ENCODE measurements at regions not wholly inside any gene's neighbourhood (a gene's known extent, or its start where the extent isn't known, plus 50 kb on each side); places are given as distances from the start of the nearest gene placed in this dataset.
A peak's percentile ranks its signal among the peaks of the same experiment; 100 is the strongest.

DNA sequence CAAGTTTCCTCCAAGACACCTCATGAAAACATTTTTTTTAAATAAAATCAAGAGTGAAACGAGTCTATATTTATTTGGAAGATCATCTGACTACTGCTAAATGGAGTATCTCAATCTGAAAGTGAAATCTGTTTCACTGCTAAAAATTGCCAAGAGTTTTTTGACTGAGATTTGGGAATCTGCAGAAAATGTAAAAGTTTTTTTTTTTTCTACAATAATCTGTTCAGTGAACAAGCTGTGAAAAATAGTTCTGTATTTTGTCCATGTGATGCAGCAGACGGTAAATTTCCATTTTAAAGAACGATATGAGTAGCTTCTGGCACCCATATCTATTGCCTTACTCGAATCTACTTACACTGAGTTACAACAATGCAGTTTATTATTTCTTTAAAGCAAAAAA, 519.7 kb downstream of the PLCL1 start:
- DNase-seq: no peak

DNA sequence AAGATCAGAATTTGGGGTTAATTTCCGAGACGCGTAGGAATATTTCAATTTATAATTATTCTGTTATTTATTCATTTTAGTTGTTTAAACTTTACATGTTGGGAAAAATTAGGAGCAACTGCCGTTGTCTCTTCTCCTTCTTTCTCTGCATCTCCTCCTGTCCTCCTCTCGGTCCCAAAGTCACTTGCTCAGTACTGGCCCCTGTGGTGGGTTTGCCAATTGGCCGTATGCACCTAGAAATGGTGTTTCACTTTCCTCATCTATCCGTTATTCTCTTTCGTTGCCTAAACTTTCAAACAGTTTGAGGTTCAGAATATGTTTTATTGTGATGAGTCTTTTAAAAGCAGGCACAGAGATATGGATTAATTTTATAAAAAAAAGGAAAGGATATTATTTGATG, 517.9 kb downstream of the PLCL1 start:
- no peak for DNase-seq

DNA sequence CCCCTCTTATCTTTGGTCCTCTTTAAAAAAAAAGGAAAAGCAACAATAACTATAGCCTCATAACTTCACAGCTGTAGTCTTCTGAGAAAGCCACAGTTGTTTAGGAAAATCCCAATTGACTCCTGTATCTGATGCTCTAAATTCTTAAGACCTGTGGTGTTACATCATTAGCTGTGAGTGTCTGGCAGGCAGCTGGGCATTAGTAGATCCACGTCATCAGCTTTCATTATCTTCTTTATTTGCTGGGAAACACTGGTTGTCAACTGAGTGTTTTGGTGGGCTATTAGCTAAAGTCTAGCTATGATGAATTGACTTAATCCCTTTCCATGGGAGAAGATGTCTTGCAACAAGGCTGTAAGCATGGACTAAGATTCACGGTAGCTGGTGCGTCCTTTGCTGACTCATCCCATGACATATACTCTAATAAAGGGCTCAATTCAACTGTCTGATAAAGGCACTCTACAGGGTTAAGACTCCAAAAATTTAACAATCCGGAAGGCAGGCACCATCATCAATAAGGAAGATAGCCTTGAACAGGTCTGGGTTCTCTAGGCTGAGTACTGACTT, 517.2 kb downstream of the PLCL1 start:
- no peak for DNase-seq

DNA sequence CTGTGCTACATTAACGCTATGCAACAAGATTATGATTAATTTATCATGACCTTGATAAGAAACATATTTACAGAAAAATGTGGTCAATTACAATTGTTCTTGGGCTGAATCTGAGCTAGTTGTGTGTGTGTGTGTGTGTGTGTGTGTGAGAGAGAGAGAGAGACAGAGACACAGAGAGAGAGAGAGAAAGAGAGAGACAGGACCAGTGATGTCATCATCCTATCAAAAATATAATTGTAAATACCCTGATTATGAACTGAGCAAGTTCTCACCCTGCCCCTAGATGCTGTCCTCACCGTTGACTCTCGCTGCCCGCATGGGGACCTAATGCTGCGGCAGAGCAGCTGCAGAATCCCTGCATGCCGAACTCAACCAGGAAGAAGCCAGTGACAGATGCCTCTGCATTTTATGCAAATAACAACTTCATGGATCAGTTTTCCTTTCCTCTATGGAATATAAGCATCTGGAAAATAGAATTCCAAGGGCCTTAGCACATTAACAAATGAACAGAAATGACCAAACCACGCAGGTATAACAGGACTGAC, 512.5 kb downstream of the PLCL1 start:
- DNase-seq: no peak

DNA sequence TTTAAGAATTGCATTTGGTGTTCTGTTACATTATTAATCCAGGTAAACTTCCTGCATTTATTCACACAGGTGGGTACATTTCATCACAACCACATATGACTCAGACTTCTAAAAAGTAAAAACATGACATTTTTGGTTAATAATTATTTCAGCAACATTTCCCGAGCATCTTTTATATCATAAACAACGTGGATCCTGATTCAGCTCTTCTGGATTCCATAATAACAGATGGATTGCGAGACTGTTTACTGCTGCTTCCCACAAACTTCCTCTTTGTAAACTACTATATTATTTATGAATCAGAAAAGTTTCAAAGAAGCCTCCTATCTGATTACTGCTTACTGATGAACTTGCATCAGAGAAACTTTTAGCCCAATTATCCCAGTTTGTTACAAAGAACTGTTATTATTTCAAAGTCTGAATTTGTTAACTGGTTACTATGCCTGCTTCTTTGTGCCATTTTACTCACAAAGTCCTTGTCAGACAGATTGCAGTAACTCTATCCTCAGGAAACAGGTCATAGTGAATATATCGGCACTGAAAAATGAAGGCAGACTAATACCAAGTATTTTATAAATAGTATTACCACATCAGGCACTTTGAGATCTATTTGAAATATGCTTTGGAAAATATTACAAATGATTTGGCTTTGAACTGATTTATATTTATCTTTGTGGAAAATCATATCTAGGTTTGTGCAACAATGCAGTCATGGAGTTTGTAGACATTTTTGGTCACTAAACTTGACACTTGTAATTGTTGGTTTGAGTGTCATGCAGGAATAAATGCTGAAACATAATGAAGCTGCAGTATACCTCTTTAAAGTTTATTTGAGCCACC, 511.6 kb downstream of the PLCL1 start:
- no peak for DNase-seq

DNA sequence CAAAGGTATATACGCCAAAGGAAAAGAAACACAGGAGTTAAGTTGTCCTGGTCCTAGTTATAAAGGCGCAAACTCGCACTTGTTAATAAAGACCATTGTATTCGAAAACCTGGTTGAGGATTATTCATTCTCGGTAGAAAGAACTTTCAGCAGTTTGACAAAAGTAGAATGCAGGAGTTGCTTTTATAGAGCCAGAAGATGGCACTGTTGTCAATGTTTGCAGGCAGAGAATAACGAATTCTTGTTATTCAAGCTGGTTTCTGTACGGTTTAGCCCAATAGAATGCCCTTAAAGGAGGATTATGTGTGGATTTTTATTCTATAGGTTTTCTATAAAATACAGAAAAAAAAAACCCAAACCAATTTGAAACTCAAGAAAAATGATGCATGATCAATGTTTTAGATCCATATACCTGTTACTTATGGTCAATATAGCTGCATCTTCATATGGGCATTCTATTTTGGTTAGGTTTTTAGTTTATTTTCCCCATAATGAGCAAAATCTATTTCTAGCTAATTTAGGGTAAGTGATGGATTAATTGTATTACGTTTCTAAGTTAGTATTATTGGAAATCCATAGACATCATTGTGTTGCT, 510.3 kb downstream of the PLCL1 start:
- DNase-seq: no peak

DNA sequence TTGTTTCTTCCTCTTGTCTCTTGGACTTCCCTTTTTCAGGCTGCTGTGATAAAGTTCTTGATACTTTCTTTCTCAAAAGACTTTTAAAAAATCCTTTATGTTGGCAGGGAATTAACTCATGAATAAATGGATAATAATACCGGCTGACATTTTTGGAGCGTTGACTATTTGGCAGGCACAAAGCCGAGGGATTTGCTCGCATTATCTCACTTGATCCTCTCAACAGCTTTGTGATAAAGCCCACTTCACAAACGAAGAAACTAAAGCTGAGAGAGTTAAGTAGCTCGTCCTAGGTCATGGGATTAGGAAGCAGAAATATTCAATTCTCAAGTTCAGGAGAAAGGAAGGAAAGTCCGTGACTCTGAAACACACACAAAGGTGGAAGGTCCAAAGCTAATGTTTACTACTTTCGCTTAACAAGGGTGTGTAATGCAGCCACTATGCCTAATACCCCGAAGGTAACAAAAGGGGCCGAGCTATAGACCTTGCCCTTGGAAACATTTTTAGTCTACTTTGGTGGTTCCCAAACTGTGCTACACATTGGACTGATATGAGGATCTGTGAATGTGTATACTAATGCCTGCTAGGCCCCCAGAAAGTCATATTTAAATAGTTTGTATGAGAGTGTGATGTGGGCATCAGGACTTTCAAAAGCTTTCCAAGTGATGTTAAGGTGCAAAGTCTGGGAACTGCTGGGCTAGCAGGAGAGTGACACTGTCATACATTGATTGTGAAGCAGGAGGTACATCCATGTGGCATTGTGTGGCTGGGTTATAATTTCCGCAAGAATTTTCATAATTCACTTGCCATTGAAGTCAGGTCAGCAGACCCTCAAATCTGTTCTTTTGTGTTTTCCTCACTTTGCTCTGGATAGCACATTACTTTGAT, 508.4 kb downstream of the PLCL1 start:
- DNase-seq: no peak

DNA sequence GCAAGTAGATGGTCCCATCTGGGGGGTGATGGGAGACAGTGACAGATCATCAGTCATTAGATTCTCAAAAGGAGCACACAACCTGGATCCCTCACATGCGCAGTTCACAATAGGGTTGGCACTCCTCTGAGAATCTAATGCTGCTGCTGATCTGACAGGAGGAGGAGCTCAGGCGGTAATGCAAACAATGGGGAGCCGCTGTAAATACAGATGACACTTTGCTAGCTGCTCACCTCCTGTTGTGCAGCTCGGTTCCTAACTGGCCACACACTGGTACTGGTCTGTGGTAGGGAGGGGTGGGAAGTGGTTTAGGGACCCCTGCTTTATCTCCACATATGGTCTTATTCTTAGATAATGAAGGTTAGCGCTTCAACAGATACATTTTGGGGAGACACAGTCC, 506.6 kb downstream of the PLCL1 start:
- DNase-seq: no peak

DNA sequence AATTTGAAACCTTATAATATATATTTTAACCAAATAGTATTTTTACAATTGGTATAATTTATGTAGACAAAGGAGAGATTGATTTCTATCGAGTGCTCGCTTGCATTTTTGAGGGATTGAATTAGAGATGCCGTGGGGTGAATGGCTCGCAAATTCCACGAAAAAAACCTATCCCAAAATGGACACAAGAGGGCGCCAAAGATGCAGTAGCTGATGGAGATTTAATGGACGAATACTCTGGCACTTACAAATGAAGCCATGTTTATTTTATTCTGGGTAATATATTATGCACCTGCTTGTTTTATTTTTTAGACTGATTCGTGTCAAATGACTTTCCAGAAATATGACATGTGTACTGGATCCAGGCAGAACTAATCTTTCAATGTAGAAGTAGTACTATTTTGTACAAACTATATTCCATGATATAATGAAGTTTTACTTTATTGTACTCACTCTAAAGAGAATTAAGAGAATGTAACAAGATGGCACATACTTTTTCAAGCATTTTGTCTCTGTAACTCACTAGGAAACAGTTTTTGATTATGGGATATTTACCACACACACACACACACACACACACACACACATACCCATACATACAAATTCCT, 505.4 kb downstream of the PLCL1 start:
- peak; percentile 59 for DNase-seq

DNA sequence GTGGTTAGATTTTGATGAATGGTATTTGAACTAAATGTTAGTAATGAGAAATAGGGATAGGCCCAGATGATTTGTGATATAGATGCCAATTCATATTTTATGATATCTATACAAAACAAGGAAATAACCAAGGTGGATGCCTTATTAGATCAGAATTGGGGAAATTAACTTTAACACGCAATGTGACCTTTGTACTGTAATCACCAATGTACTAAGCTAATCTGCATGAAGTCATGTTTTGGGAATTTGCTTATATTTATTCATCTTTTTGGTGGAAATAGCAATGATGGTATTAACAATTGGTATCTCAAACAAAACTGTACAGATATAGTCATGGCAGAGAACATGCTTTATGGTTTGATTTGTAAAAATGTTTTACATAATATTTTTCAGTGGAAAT, 504.7 kb downstream of the PLCL1 start:
- no peak for DNase-seq

DNA sequence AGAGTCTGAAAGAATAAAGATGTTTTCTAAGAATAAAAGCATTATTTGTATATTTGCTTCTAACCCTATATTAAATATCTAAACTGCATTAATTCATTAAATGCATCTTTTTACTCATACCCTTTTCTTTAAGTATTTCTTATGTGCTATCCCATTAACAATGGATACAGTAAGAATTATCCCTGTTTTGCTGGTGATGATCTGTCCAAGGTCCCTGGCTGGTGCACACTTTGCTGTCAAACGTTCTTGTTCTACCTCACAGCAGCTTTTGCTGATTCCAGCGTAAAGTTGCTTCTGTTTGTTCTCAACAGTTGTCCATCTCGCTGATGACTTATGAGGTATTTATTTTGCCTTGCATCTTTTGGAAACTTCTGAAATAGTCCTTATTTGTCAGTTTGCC, 504.0 kb downstream of the PLCL1 start:
- no peak for DNase-seq

DNA sequence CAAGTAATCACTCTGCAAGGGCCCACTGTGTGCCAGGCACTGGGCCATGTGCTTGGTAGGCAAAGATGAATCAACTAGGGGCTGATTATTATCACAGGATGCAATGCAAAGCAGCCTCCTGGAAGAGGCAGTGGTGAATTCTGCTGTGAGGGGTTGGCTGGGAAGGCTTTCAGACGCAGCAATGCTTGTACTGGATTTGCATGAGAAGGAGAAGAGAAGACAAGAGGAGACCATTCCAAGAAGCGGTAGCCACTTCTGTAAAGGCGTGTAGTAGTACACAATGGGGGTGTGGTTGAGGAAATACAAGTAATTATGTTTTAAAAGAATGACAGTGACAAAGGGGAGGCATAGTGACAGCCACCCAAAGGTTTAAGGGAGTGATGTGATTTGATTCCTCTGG, 502.7 kb downstream of the PLCL1 start:
- DNase-seq: no peak

DNA sequence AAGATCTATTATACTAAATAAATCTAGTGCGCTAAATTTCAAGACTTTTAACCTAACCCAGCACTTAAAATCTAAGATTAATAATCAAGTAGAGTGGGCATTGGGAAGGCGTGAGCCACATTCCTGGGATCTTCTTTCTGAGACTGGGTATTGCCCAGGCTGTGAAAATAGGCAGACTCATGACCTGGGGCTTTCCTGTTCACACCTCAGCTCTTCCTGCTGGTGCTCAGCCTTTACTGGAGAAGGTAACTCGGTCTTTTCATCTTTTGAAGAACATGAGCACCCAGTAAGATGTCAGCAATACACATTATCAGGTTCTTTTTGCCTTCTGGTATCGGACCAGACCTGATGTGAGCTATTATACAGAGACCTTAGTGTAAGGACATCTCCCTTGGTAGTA, 500.5 kb downstream of the PLCL1 start:
- DNase-seq: no peak

DNA sequence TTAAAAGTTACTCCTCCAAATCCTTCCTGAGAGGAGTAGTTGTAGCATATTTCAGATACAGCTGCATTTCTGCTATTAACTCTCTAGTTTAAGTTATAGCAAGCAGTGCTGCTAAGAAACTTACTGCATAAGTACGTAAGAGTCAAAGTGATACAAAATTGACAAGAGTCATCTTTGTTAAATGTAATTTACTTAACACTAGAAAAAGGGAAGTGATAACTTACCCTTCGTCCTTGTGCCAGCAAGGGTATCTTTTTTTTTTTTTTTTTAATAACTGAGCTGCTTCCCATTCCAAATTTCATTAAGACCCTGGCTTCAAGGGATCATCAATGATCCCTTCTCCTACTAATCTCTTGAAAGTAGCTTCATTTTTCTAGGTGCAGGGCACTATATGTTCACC, 493.0 kb downstream of the PLCL1 start:
- DNase-seq: no peak

DNA sequence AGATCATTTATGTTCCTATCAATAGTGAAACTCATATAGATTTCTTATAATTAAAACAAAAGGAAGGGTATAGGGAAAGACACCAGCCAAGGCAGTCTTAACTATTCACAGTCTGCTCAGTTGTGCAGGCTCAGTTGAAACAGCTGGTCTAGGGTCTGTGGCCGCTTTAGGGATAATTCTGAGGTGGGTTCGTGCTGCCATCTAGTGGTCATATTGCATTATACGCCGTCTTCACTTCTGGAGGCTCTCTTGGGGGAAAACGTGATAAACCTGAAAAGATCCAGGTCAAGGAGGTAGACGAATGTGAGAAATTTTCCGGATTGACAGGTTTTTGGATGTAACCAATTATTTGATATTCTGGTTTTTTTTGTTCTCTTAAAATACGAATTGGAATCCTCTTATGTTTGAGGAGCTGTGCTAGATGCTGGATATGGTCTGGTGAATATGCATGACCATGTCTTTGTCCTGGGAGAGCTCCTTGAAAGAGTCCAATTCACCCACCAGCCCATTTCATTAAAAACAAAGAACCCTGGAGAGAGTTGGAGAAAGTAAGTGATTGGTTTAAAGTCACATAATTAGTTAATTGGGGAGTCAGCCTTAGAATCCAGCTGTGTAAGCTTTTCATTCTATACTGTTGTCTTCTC, 492.4 kb downstream of the PLCL1 start:
- DNase-seq: peak; percentile 67

DNA sequence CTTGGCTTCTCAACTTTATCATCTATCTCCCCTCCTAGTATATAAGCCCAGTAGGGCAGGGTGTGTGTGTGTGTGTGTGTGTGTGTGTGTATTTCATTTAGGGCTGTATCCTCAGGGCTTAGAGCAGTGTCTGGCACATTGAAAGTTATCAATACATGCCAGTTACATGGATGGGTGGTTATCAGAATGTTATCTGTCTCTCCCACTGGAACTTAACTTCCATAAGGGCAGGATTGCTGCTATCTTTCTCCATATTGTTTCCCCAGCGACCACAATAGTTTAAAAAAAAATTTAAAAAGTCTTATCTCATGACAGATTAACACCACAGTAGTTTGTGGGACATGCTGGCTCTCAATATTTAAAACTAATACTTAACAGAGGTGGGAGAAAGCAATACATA, 488.9 kb downstream of the PLCL1 start:
- no peak for DNase-seq

DNA sequence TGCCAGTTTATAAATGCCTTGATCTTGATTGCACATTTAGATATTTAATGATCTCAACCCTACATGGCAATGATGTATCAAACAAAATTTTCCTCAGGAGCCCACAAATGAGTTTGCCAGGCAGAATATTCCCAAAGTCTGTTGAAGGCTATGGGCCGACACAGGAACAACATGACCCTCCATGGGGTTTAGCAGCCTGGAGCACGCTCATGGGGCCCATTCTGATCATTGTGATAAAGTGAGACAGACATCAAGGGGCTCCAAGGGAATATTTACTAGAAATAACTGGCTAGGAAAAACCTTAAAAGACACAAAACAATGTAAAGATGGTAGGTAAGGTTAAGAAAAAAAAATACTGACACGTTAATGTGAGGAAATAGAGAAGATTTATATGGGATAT, 485.4 kb downstream of the PLCL1 start:
- no peak for DNase-seq

DNA sequence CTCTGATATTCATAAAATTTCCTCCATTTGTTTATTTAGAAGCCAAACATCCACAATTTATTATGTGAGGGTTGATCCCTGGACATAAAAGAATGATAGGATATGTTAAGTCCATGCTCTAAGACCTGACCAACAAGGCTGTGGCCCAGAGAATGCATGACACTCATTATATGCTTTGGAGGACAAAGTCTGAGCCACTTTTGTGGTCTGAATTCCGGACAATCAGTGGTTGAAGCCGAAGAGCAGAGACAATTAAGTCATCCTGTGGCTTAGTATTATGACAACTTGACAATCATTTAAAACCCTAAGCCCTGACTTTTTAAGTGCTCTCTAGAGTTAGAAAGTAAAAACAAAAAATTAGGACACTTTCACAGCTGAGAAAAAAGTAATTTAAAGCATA, 483.3 kb downstream of the PLCL1 start:
- DNase-seq: no peak

DNA sequence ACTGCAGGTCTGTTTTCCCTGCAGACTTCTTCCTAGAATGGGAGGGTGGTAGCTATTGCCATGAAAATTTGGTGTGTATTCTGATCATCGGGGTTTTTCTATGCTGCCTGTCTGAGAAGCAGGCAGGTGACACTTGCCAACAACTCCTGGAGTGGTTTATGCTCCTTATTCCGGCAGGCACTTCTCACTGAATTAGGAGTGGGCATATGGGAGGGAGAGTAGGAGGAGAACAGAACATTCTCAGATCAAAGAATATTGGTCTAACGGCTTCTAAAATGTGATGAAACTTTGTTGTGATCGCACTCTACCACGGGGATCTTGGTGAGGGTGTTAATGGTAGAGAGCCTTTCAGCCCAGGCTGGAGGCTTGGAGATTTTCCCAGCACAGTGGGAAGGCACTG, 480.8 kb downstream of the PLCL1 start:
- DNase-seq: no peak

DNA sequence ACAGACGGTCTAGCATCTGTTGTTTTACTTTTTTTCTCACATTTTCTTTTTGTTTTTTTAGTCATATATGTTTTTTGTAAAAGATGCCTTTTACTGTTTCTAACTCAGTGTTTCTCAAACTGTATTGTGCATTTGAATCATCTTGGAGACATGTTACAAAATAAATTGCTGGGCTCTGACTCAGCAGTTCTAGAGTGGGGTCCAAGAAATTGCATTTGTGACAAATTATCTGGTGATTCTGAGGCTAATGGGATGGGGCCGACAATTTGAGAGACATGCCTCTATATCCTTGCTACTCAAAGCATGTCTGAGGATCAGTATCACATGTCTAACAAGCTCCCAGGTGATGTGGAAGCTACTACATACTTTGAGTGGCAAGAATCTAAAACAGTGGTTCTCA, 478.8 kb downstream of the PLCL1 start:
- no peak for DNase-seq

DNA sequence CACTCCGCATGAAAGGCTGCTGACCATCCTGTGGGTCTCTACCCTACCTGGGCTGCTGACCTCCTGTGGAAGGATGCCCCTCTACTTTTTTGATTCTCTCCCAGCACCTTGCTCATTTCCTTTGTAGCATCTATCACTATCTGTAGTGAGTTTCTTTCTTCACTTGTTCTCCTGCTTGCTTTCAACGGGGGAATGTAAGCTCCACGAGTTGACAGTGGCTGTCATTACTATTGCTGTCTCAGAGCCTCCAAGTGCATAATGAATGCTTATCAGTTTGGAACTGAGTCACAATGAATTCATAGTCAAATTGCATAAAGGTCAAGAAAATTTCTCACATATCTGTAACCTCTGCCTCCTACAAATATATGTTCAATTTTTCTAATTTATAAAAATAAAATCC, 477.7 kb downstream of the PLCL1 start:
- no peak for DNase-seq

DNA sequence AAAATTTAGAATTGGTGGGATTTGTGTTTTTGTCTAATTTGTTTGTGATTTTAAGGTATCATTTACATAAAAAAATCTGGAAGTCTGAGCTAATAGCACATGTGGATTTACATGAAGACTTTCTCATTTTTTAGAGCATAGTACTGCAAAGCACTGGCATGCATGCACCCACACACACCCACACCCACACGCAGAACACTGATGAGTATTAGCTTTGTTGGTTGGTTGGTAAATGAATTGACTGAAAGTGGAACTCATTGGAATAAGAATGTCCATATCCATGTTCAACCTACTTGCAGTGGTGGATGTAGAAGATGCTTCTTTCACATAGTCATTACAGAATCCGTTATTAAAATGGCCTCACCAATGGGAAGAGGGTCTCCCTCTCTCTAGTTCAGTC, 475.8 kb downstream of the PLCL1 start:
- no peak for DNase-seq

Data from CD4-positive, alpha-beta T cell treated with Interleukin-6 for 4 hours (primary cell).